ENCODE measurements at regions not wholly inside any gene's neighbourhood (a gene's known extent, or its start where the extent isn't known, plus 50 kb on each side); places are given as distances from the start of the nearest gene placed in this dataset.

DNA sequence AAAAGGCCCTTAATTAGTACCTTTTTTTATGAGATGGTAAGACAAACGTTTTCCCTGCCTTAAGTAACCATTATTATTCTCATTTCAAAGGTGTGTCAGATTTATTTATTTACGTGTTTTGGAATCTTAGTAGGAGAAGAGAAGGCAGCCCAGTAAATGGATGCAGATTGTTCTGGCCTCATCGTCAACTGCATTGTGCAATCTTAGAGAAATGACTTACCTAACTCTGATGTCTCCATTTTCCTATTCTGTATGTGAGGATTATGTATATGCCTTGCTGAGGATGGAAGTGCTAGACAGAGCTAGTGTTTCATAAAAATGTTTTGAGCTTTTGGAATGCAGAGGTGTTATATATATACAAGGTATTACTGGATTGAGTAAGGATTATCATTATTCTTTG lies 97.0 kb upstream of the JAG1 start:
- DNase-seq (ENCODE audit: low read depth, low spot score) (no peak), ATAC-seq (no peak)
- POLR2A ChIA-PET, result no interaction called here
- Histone ChIP-seq H3K9me3 (ENCODE audit: control insufficient read depth, insufficient read depth, low read depth, low read length) (no peaks in the 10 kb centered on the region), H3K36me3 (ENCODE audit: control insufficient read depth, insufficient read depth, low read length) (no peaks in the 10 kb centered on the region), H3K27ac (ENCODE audit: low read length) (no peak overlapping the region), H3K4me1 (ENCODE audit: control insufficient read depth, insufficient read depth, low read length) (no peaks in the 10 kb centered on the region), H3K4me3 (ENCODE audit: low read depth in 2 of 2, low read length in 2 of 2) (no peak overlapping the region), H3K27me3 (ENCODE audit: control insufficient read depth, insufficient read depth, low read length) (no peaks in the 10 kb centered on the region)
- intact Hi-C loops (cut with micrococcal nuclease; ENCODE audit: unreplicated experiment), result no loop called here
- BruUV-seq (replicated peaks), result no TSS peak
- TF ChIP-seq CTCF (IDR thresholded peaks at IDR 0.05), result no peak
- no peak for TF ChIP-seq POLR2AphosphoS5 (IDR thresholded peaks at IDR 0.05; ENCODE audit: low read depth, low read length)
- TF ChIP-seq SIN3A (IDR thresholded peaks at IDR 0.05; ENCODE audit: borderline replicate concordance, insufficient read depth, low read depth, low read length), result no peak
- TF ChIP-seq, protein P1, sequence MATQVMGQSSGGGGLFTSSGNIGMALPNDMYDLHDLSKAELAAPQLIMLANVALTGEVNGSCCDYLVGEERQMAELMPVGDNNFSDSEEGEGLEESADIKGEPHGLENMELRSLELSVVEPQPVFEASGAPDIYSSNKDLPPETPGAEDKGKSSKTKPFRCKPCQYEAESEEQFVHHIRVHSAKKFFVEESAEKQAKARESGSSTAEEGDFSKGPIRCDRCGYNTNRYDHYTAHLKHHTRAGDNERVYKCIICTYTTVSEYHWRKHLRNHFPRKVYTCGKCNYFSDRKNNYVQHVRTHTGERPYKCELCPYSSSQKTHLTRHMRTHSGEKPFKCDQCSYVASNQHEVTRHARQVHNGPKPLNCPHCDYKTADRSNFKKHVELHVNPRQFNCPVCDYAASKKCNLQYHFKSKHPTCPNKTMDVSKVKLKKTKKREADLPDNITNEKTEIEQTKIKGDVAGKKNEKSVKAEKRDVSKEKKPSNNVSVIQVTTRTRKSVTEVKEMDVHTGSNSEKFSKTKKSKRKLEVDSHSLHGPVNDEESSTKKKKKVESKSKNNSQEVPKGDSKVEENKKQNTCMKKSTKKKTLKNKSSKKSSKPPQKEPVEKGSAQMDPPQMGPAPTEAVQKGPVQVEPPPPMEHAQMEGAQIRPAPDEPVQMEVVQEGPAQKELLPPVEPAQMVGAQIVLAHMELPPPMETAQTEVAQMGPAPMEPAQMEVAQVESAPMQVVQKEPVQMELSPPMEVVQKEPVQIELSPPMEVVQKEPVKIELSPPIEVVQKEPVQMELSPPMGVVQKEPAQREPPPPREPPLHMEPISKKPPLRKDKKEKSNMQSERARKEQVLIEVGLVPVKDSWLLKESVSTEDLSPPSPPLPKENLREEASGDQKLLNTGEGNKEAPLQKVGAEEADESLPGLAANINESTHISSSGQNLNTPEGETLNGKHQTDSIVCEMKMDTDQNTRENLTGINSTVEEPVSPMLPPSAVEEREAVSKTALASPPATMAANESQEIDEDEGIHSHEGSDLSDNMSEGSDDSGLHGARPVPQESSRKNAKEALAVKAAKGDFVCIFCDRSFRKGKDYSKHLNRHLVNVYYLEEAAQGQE (IDR thresholded peaks at IDR 0.05; ENCODE audit: insufficient read depth in 1 of 2, low read depth in 2 of 2, low read length in 1 of 2), result no peak
- TF ChIP-seq TCF7L2 (IDR thresholded peaks at IDR 0.05; ENCODE audit: low read depth, low read length), result no peak
- in situ Hi-C loops (cut with HindIII; ENCODE audit: low pct_unique_long_range_greater_than_20kb, low sequenced_read_pairs), result no loop called here
- CTCF ChIA-PET, result no interaction called here

DNA sequence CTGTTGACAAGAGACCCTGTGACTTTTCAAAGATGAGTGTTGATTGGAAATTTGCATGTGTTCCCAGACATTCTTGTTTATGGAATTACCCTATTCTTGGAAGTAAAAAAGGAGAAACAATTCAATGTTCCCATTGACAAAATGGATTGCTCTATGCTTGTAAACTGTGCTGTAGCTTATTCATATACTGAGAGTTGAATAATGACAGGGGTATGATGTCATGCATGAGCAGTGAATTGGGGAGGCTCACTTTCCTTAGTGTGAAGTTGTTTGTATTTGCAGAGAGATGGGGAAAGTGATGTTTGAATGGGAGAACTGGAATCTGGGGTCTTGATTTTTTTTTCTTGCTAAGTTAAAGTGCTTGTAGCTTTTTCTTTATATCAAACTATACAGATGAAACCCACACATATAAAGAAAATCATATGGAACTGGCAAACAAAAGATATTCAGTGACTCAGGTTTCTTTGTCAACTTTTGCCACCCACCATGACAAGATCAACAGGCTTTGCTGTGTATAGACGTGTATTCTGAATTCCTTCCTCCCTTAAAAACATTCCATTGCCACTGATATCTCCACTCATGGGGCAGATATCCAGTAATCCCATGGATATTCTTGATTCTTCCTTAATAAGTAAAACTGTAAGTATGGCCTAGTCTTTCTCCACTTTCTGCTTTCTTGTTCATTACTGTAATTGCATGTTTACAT lies 97.8 kb upstream of the JAG1 start:
- BruUV-seq (replicated peaks), result no TSS peak
- no peak overlapping the region for H3K4me3 ChIP-seq (ENCODE audit: low read depth in 2 of 2, low read length in 2 of 2)
- H3K36me3 ChIP-seq (ENCODE audit: control insufficient read depth, insufficient read depth, low read length), result no peaks in the 10 kb centered on the region
- H3K4me1 ChIP-seq (ENCODE audit: control insufficient read depth, insufficient read depth, low read length), result no peaks in the 10 kb centered on the region
- no peak overlapping the region for H3K27ac ChIP-seq (ENCODE audit: low read length)
- in situ Hi-C loops (cut with HindIII; ENCODE audit: low pct_unique_long_range_greater_than_20kb, low sequenced_read_pairs) (no loop called here), intact Hi-C loops (cut with micrococcal nuclease; ENCODE audit: unreplicated experiment) (no loop called here)
- no peaks in the 10 kb centered on the region for H3K9me3 ChIP-seq (ENCODE audit: control insufficient read depth, insufficient read depth, low read depth, low read length)
- CTCF ChIA-PET, result no interaction called here
- POLR2A ChIA-PET, result no interaction called here
- H3K27me3 ChIP-seq (ENCODE audit: control insufficient read depth, insufficient read depth, low read length), result no peaks in the 10 kb centered on the region
- DNase-seq (ENCODE audit: low read depth, low spot score), result no peak
- TF ChIP-seq POLR2AphosphoS5 (IDR thresholded peaks at IDR 0.05; ENCODE audit: low read depth, low read length), result no peak
- no peak for TF ChIP-seq SIN3A (IDR thresholded peaks at IDR 0.05; ENCODE audit: borderline replicate concordance, insufficient read depth, low read depth, low read length)
- no peak for TF ChIP-seq CTCF (IDR thresholded peaks at IDR 0.05)
- TF ChIP-seq, protein P1 (IDR thresholded peaks at IDR 0.05; ENCODE audit: insufficient read depth in 1 of 2, low read depth in 2 of 2, low read length in 1 of 2), result no peak
- TF ChIP-seq TCF7L2 (IDR thresholded peaks at IDR 0.05; ENCODE audit: low read depth, low read length), result no peak
- ATAC-seq, result no peak

All from Panc1 (cell line).